Transverse colon (tissue), 4 donors: ENCODE measurements at regions not wholly inside any gene's neighbourhood (a gene's known extent, or its start where the extent isn't known, plus 50 kb on each side); places are given as distances from the start of the nearest gene placed in this dataset.
A peak's percentile ranks its signal among the peaks of the same experiment; 100 is the strongest.

Experiments used
- DNase-seq: peaks from one replicate; pipeline ENCODE4 v3.0.0-alpha.2; 2019
- H3K27ac ChIP-seq, 4 donors: fragments of 200-600 bp; sonication (generic); 2 replicates each; pipeline ENCODE4 v1.5.1; 2016 to 2018; ENCODE audit warnings: inconsistent platforms in 4 of 4
- H3K27me3 ChIP-seq: fragments of 200-600 bp; sonication (generic); 2 replicates; pipeline ENCODE4 v1.5.1; 2017; ENCODE audit warnings: inconsistent platforms
- H3K36me3 ChIP-seq, 4 donors: fragments of 200-600 bp; sonication (generic); 2 replicates each; pipeline ENCODE4 v1.5.1; 2017 to 2019; ENCODE audit warnings: inconsistent platforms in 4 of 4
- H3K4me1 ChIP-seq, 4 donors: fragments of 200-600 bp; sonication (generic); 2 replicates each; pipeline ENCODE4 v1.5.1; 2017 to 2020; ENCODE audit warnings: inconsistent platforms in 4 of 4
- H3K4me3 ChIP-seq, 4 donors: fragments of 200-600 bp; sonication (generic); 1 replicate in 1 of 4; 2 replicates in 3 of 4; pipeline versions ENCODE4 v1.5.1 to v1.6.1; 2017 to 2019; ENCODE audit warnings: inconsistent platforms in 4 of 4
- H3K9me3 ChIP-seq, 2 donors: fragments of 200-600 bp; sonication (generic); 2 replicates each; pipeline ENCODE4 v1.5.1; 2017 to 2019; ENCODE audit warnings: inconsistent platforms in 2 of 2
- CTCF ChIP-seq, 5 experiments: fragments of 200-600 bp in 3 of 5; fragments of 450-650 bp in 2 of 5; sonication (generic) in 3 of 5; IDR thresholded peaks; 1 replicate in 2 of 5; 2 replicates in 3 of 5; pipeline ENCODE4 v1.5.1; 2016 to 2017; ENCODE audit warnings: antibody characterized with exemption in 5 of 5, inconsistent platforms in 3 of 5, mild to moderate bottlenecking in 2 of 5, moderate library complexity in 1 of 5
- EP300 ChIP-seq: sonication (generic); formaldehyde crosslinking; IDR thresholded peaks from one replicate; pipeline ENCODE4 v1.6.1; 2017; ENCODE audit warnings: antibody characterized with exemption, low read depth
- POLR2A ChIP-seq: fragments of 450-650 bp; IDR thresholded peaks from one replicate; pipeline ENCODE4 v1.6.1; 2016; ENCODE audit warnings: antibody characterized with exemption, mild to moderate bottlenecking, moderate library complexity
- POLR2AphosphoS5 ChIP-seq, 3 donors: sonication (generic); formaldehyde crosslinking; IDR thresholded peaks; one replicate each; pipeline ENCODE4 v1.6.1; 2016; ENCODE audit warnings: antibody characterized with exemption in 3 of 3
- WGBS, 2 donors: methylation state at CpG; one replicate each; pipeline ENCODE4 v1.1.5; 2018; ENCODE audit warnings: low coverage in 1 of 2; 5-methylcytosine and 5-hydroxymethylcytosine counted together
- in situ Hi-C, 4 donors: fragments of 200-750 bp; cut with MboI; loops; one replicate each; pipeline versions ENCODE4 v1.15.0 to v1.15.1; 2017; ENCODE audit warnings: low sequenced_read_pairs in 3 of 4, low pct_ligation_motif_present in 1 of 4, low pct_unique_long_range_greater_than_20kb in 1 of 4
- intact Hi-C: fragments of 100-400 bp; cut with DNase I; formaldehyde crosslinking; loops from one replicate; pipeline ENCODE4 v1.15.1; 2023; ENCODE audit warnings: low total_unique reads

- WGBS, 2 donors = 41% methylated on average over 6 of the region's 6 CpGs; no CpG with 5 or more reads in 1 of the 2 donors
- Histone ChIP-seq H3K27me3 (peaks cover 27% of the 10 kb centered on the region), H3K4me1 (no peaks in the 10 kb centered on the region), H3K9me3 (no peaks in the 10 kb centered on the region), H3K4me3 (no peak overlapping the region), H3K27ac (peak overlapping the region in 1 of 4 donors; percentile 8), H3K36me3 (no peaks in the 10 kb centered on the region)
- DNase-seq = no peak
- in situ Hi-C loops (no loop called here), intact Hi-C loops (no loop called here)
- no peak for TF ChIP-seq POLR2A
- no peak for TF ChIP-seq POLR2AphosphoS5 (IDR thresholded peaks at IDR 0.05)
- TF ChIP-seq CTCF (IDR thresholded peaks at IDR 0.05) = no peak
- no peak for TF ChIP-seq EP300
These were observed 81.9 kb downstream of the RAMP3 start for GRCh38 chr7:45239486-45239885.

DNA sequence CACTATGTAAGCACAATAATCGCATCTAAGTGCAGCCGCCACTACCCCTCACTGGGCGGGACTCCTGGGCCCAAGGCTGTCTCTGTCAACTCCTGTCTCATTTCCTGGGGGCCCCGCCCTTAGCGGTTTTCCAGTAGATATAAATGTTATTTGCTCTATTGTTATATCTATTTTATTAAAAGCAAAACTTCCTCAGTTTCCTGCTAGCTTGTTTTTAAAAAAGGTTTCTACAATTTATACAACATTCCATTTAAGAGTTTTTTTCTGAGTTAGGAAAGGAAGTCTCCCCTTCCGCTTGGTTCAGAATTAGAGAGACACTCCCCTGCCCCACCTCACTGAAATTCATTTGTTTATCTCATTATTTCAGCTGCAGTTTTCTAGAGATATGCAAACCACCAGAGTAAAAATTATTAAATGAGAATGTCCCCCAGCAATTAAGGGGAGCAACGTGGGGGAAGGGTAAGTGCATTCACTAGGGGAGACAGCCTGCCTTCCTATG lies 82.7 kb downstream of the RAMP3 start:
- no peak for DNase-seq
- H3K4me3 ChIP-seq = no peak overlapping the region
- no peaks in the 10 kb centered on the region for H3K4me1 ChIP-seq
- no peaks in the 10 kb centered on the region for H3K9me3 ChIP-seq
- intact Hi-C loops = no loop called here
- TF ChIP-seq POLR2AphosphoS5 (IDR thresholded peaks at IDR 0.05) (no peak), CTCF (IDR thresholded peaks at IDR 0.05) (no peak), EP300 (no peak), POLR2A (no peak)
- WGBS, 2 donors = 50 to 55% methylated on average over 6 to 7 of the region's 7 CpGs
- H3K36me3 ChIP-seq = no peaks in the 10 kb centered on the region
- in situ Hi-C loops = no loop called here
- H3K27ac ChIP-seq = peak overlapping the region in 1 of 4 donors; percentile 8
- peaks cover 29% of the 10 kb centered on the region for H3K27me3 ChIP-seq

DNA sequence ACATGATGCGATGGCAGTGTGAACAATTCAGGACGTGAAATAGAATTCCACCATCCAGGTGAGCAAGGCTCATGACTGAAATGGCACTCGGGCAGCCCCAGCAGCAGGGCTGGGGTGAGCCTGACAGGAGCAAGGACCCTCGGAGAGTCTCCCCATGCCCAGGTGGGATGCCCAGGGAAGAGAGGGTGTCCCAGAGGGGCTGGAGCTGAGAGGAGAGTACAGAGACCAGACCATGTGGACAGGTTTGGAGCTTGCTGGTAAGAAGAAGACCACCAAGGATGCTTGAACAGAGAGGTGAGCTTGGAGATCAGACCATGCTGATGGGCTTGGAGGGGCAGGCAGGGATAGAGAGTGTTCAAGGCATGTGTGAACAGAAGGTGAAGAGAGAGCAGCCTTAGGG lies 83.3 kb downstream of the RAMP3 start:
- DNase-seq = no peak
- in situ Hi-C loops (no loop called here), intact Hi-C loops (no loop called here)
- no peaks in the 10 kb centered on the region for H3K36me3 ChIP-seq
- TF ChIP-seq POLR2AphosphoS5 (IDR thresholded peaks at IDR 0.05) (no peak), CTCF (IDR thresholded peaks at IDR 0.05) (no peak), POLR2A (no peak), EP300 (no peak)
- 83 to 91% methylated on average over 1 to 4 of the region's 4 CpGs for WGBS, 2 donors
- no peak overlapping the region for H3K4me3 ChIP-seq
- H3K27ac ChIP-seq = peak overlapping the region in 1 of 4 donors; percentile 12
- no peaks in the 10 kb centered on the region for H3K9me3 ChIP-seq
- peaks cover 30% of the 10 kb centered on the region for H3K27me3 ChIP-seq
- no peaks in the 10 kb centered on the region for H3K4me1 ChIP-seq

GRCh38 chr7:45241339-45242109 lies 83.9 kb downstream of the RAMP3 start:
- Histone ChIP-seq H3K27me3 (peaks cover 36% of the 10 kb centered on the region), H3K27ac (no peak overlapping the region), H3K4me1 (no peaks in the 10 kb centered on the region), H3K9me3 (no peaks in the 10 kb centered on the region), H3K36me3 (no peaks in the 10 kb centered on the region), H3K4me3 (no peak overlapping the region)
- 43 to 53% methylated on average over 3 to 11 of the region's 11 CpGs for WGBS, 2 donors
- no peak for TF ChIP-seq POLR2A
- TF ChIP-seq POLR2AphosphoS5 (IDR thresholded peaks at IDR 0.05) = no peak
- no peak for TF ChIP-seq EP300
- no peak for TF ChIP-seq CTCF (IDR thresholded peaks at IDR 0.05)
- DNase-seq = no peak
- in situ Hi-C loops = no loop called here
- intact Hi-C loops = no loop called here
